Midbrain (tissue), 1 donor: ENCODE measurements at regions not wholly inside any gene's neighbourhood (a gene's known extent, or its start where the extent isn't known, plus 50 kb on each side); places are given as distances from the start of the nearest gene placed in this dataset.

Source experiments
- DNase-seq: peaks from one replicate; lab custom pipeline; 2025; lab: John Stamatoyannopoulos, UW

GRCh38 chr22:23522623-23523251, 57.4 kb downstream of the IGLL1 start:
- DNase-seq: no peak

- peak; percentile 95 for DNase-seq
Observed at GRCh38 chr22:23521441-23522113, 58.5 kb downstream of the IGLL1 start.

GRCh38 chr22:23520863-23521440, 59.1 kb downstream of the IGLL1 start:
- no peak for DNase-seq

- no peak for DNase-seq
Observed at GRCh38 chr22:23519442-23520157, 60.5 kb downstream of the IGLL1 start.

GRCh38 chr22:23518376-23519187, 61.5 kb downstream of the IGLL1 start:
- no peak for DNase-seq

GRCh38 chr22:23517804-23518375, 62.2 kb downstream of the IGLL1 start:
- no peak for DNase-seq

- no peak for DNase-seq
Observed at GRCh38 chr22:23516304-23516703, 63.8 kb downstream of the IGLL1 start.

- no peak for DNase-seq
Observed at GRCh38 chr22:23514322-23515038, 65.6 kb downstream of the IGLL1 start.

GRCh38 chr22:23513705-23514104, 66.4 kb downstream of the IGLL1 start:
- no peak for DNase-seq

GRCh38 chr22:23513133-23513532, 67.0 kb downstream of the IGLL1 start:
- DNase-seq: no peak

- DNase-seq: no peak
Observed at GRCh38 chr22:23512721-23513120, 67.4 kb downstream of the IGLL1 start.

- DNase-seq: no peak
Observed at GRCh38 chr22:23512348-23512705, 67.8 kb downstream of the IGLL1 start.

- no peak for DNase-seq
Observed at GRCh38 chr22:23511627-23512347, 68.3 kb downstream of the IGLL1 start.

- peak; percentile 18 for DNase-seq
Observed at GRCh38 chr22:23509571-23510302, 70.4 kb downstream of the IGLL1 start.

GRCh38 chr22:23504516-23504915, 75.6 kb downstream of the IGLL1 start:
- DNase-seq: no peak

GRCh38 chr22:23503736-23504440, 76.2 kb downstream of the IGLL1 start:
- no peak for DNase-seq

- no peak for DNase-seq
Observed at GRCh38 chr22:23503142-23503541, 76.9 kb downstream of the IGLL1 start.

- no peak for DNase-seq
Observed at GRCh38 chr22:23501708-23502107, 78.4 kb downstream of the IGLL1 start.

- DNase-seq: no peak
Observed at GRCh38 chr22:23501261-23501619, 78.8 kb downstream of the IGLL1 start.
